Gastroesophageal sphincter (tissue), 4 donors: ENCODE measurements at regions not wholly inside any gene's neighbourhood (a gene's known extent, or its start where the extent isn't known, plus 50 kb on each side); places are given as distances from the start of the nearest gene placed in this dataset.

Experiments
- ATAC-seq: fragments of 150-250 bp; one replicate; pipeline ENCODE4 v1.9.1; 2016; ENCODE audit warnings: mild to moderate bottlenecking, moderate library complexity
- H3K27ac ChIP-seq, 4 donors: fragments of 200-600 bp; sonication (generic) in 3 of 4; 1 replicate in 3 of 4; 2 replicates in 1 of 4; pipeline ENCODE4 v1.5.1; 2016 to 2019
- H3K27me3 ChIP-seq: fragments of 200-600 bp; sonication (generic); one replicate; pipeline ENCODE4 v1.5.1; 2019
- H3K36me3 ChIP-seq, 2 donors: fragments of 200-600 bp; sonication (generic); one replicate each; pipeline ENCODE4 v1.5.1; 2019; ENCODE audit warnings: control low read depth in 1 of 2
- H3K4me1 ChIP-seq, 3 donors: fragments of 200-600 bp; sonication (generic); 1 replicate in 2 of 3; 2 replicates in 1 of 3; pipeline ENCODE4 v1.5.1; 2016 to 2019; ENCODE audit warnings: control low read depth in 2 of 3
- H3K4me3 ChIP-seq, 2 donors: fragments of 200-600 bp; sonication (generic); one replicate each; pipeline ENCODE4 v1.5.1; 2019; ENCODE audit warnings: mild to moderate bottlenecking in 1 of 2, moderate library complexity in 1 of 2
- H3K9me3 ChIP-seq, 3 donors: fragments of 200-600 bp; sonication (generic); one replicate each; pipeline ENCODE4 v1.5.1; 2017 to 2019; ENCODE audit warnings: control low read depth in 2 of 3
- CTCF ChIP-seq, 4 experiments: fragments of 200-600 bp in 2 of 4; fragments of 450-650 bp in 2 of 4; sonication (generic) in 1 of 4; IDR thresholded peaks; one replicate each; pipeline ENCODE4 v1.5.1; 2017 to 2019; ENCODE audit warnings: antibody characterized with exemption in 4 of 4, mild to moderate bottlenecking in 2 of 4, moderate library complexity in 2 of 4
- EP300 ChIP-seq: sonication (generic); formaldehyde crosslinking; IDR thresholded peaks from one replicate; pipeline ENCODE4 v1.6.1; 2017; ENCODE audit warnings: antibody characterized with exemption, mild to moderate bottlenecking
- POLR2A ChIP-seq, 2 donors: fragments of 450-650 bp; IDR thresholded peaks; one replicate each; pipeline ENCODE4 v1.6.1; 2017; ENCODE audit warnings: antibody characterized with exemption in 2 of 2, mild to moderate bottlenecking in 2 of 2, moderate library complexity in 1 of 2
- POLR2AphosphoS5 ChIP-seq: sonication (generic); formaldehyde crosslinking; IDR thresholded peaks from one replicate; pipeline ENCODE4 v1.6.1; 2017; ENCODE audit warnings: antibody characterized with exemption
- WGBS, 2 donors: methylation state at CpG; one replicate each; pipeline ENCODE4 v1.1.5; 2018; ENCODE audit warnings: low coverage in 1 of 2; 5-methylcytosine and 5-hydroxymethylcytosine counted together

GRCh38 chr11:98659431-98659830 is 361.3 kb upstream of the CNTN5 start:
- Histone ChIP-seq H3K4me3 (no peak overlapping the region), H3K27me3 (no peaks in the 10 kb centered on the region), H3K4me1 (no peaks in the 10 kb centered on the region), H3K36me3 (no peaks in the 10 kb centered on the region), H3K9me3 (no peaks in the 10 kb centered on the region), H3K27ac (no peak overlapping the region)
- WGBS, 2 donors = 66 to 88% methylated on average over 4 of the region's 4 CpGs
- ATAC-seq = no peak
- TF ChIP-seq POLR2A (IDR thresholded peaks at IDR 0.05) (no peak), POLR2AphosphoS5 (no peak), EP300 (no peak), CTCF (IDR thresholded peaks at IDR 0.05) (no peak)

- no peak for TF ChIP-seq EP300
- no peak for TF ChIP-seq POLR2AphosphoS5
- TF ChIP-seq CTCF (IDR thresholded peaks at IDR 0.05) = no peak
- TF ChIP-seq POLR2A (IDR thresholded peaks at IDR 0.05) = no peak
- no peaks in the 10 kb centered on the region for H3K36me3 ChIP-seq
- no peaks in the 10 kb centered on the region for H3K4me1 ChIP-seq
- H3K9me3 ChIP-seq = peaks cover 0 to 8% (median 0%) of the 10 kb centered on the region in 3 donors
- H3K27me3 ChIP-seq = no peaks in the 10 kb centered on the region
- no peak for ATAC-seq
- 82 to 93% methylated on average over 2 of the region's 2 CpGs for WGBS, 2 donors
- H3K4me3 ChIP-seq = no peak overlapping the region
- H3K27ac ChIP-seq = no peak overlapping the region
Measured at GRCh38 chr11:98674390-98674789, 346.4 kb upstream of the CNTN5 start.

GRCh38 chr11:98679673-98680072 is 341.1 kb upstream of the CNTN5 start:
- Histone ChIP-seq H3K27me3 (no peaks in the 10 kb centered on the region), H3K4me3 (no peak overlapping the region), H3K9me3 (peaks cover 0 to 2% (median 0%) of the 10 kb centered on the region in 3 donors), H3K4me1 (no peaks in the 10 kb centered on the region), H3K27ac (no peak overlapping the region), H3K36me3 (no peaks in the 10 kb centered on the region)
- WGBS, 2 donors = 40 to 80% methylated on average over 1 of the region's 1 CpG
- TF ChIP-seq POLR2A (IDR thresholded peaks at IDR 0.05) (no peak), CTCF (IDR thresholded peaks at IDR 0.05) (no peak), EP300 (no peak), POLR2AphosphoS5 (no peak)
- no peak for ATAC-seq

- Histone ChIP-seq H3K27me3 (no peaks in the 10 kb centered on the region), H3K27ac (no peak overlapping the region), H3K9me3 (no peaks in the 10 kb centered on the region), H3K4me1 (no peaks in the 10 kb centered on the region), H3K4me3 (no peak overlapping the region), H3K36me3 (no peaks in the 10 kb centered on the region)
- 95 to 100% methylated on average over 1 of the region's 1 CpG for WGBS, 2 donors
- TF ChIP-seq POLR2AphosphoS5 (no peak), POLR2A (IDR thresholded peaks at IDR 0.05) (no peak), EP300 (no peak), CTCF (IDR thresholded peaks at IDR 0.05) (no peak)
- no peak for ATAC-seq
Measured at GRCh38 chr11:98701541-98701940, 319.2 kb upstream of the CNTN5 start.

GRCh38 chr11:98703779-98704556 is 316.8 kb upstream of the CNTN5 start:
- Histone ChIP-seq H3K36me3 (no peaks in the 10 kb centered on the region), H3K27me3 (no peaks in the 10 kb centered on the region), H3K4me3 (no peak overlapping the region), H3K4me1 (no peaks in the 10 kb centered on the region), H3K27ac (no peak overlapping the region), H3K9me3 (no peaks in the 10 kb centered on the region)
- 56 to 62% methylated on average over 4 of the region's 4 CpGs for WGBS, 2 donors
- no peak for ATAC-seq
- TF ChIP-seq CTCF (IDR thresholded peaks at IDR 0.05) = no peak
- no peak for TF ChIP-seq POLR2AphosphoS5
- TF ChIP-seq POLR2A (IDR thresholded peaks at IDR 0.05) = no peak
- no peak for TF ChIP-seq EP300
